T-cell (primary cell): ENCODE measurements at regions not wholly inside any gene's neighbourhood (a gene's known extent, or its start where the extent isn't known, plus 50 kb on each side); places are given as distances from the start of the nearest gene placed in this dataset.

Source experiments
- ATAC-seq, 4 experiments: fragments of 200-7000 bp in 3 of 4; fragments of 150-1000 bp in 1 of 4; cut with Tn5 transposase; replicated peaks in 1 of 4; 1 replicate in 3 of 4; 2 replicates in 1 of 4; pipeline ENCODE4 v1.10.0; 2021; ENCODE audit warnings: moderate library complexity in 3 of 4, mild to moderate bottlenecking in 2 of 4, moderate number of reproducible peaks in 1 of 4
- CTCF ChIA-PET, 2 donors: fragments of 300-600 bp; sonication (Branson Sonifier 250); formaldehyde crosslinking; loops; one replicate each; lab custom pipeline; 2022; ENCODE audit warnings: antibody characterized with exemption in 2 of 2; lab: Charles Lee
- POLR2A ChIA-PET, 2 donors: fragments of 300-600 bp; sonication (Branson Sonifier 250); formaldehyde crosslinking; loops; one replicate each; lab custom pipeline; 2022; ENCODE audit warnings: antibody characterized with exemption in 2 of 2; lab: Charles Lee
- DNase-seq, 35 experiments: peaks; one replicate each; pipeline versions ENCODE4 v3.0.0 to v3.0.0-alpha.2; 2013 to 2023
- H3K27ac ChIP-seq: one replicate; pipeline ENCODE4 v1.5.1; 2013; ENCODE audit warnings: low read length
- H3K27me3 ChIP-seq, 2 experiments: replicated peaks in 1 of 2; 1 replicate in 1 of 2; 2 replicates in 1 of 2; pipeline versions ENCODE4 v1.6.1 to v1.7.0; 2013; ENCODE audit warnings: low read length in 1 of 2, mixed read lengths in 1 of 2; ENCODE audit not compliant: control insufficient read depth in 2 of 2, insufficient read depth in 2 of 2; ENCODE audit errors: extremely low read depth in 1 of 2
- H3K36me3 ChIP-seq, 2 donors: 1 replicate in 1 of 2; 2 replicates in 1 of 2; pipeline versions ENCODE4 v1.6.1 to v1.7.0; 2013; ENCODE audit warnings: low read length in 1 of 2; ENCODE audit not compliant: control insufficient read depth in 2 of 2, insufficient read depth in 1 of 2; ENCODE audit errors: extremely low read depth in 1 of 2
- H3K4me1 ChIP-seq, 2 experiments: 1 replicate in 1 of 2; 2 replicates in 1 of 2; pipeline versions ENCODE4 v1.6.1 to v1.7.0; 2013; ENCODE audit warnings: low read length in 2 of 2, mixed read lengths in 1 of 2; ENCODE audit not compliant: insufficient read depth in 2 of 2, control insufficient read depth in 1 of 2; ENCODE audit errors: extremely low read depth in 1 of 2
- H3K4me3 ChIP-seq, 2 donors: 1 replicate in 1 of 2; 2 replicates in 1 of 2; pipeline versions ENCODE4 v1.5.1 to v1.7.0; 2013; ENCODE audit warnings: mild to moderate bottlenecking in 2 of 2, low read length in 1 of 2, moderate library complexity in 1 of 2; ENCODE audit not compliant: control insufficient read depth in 1 of 2; ENCODE audit errors: extremely low read depth in 1 of 2
- H3K9me3 ChIP-seq: 2 replicates; pipeline ENCODE4 v1.7.0; 2013
- H3K27ac Mint-ChIP-seq, 2 donors: one replicate each; pipeline ENCODE4 v1.8.0; 2020 to 2021; ENCODE audit warnings: mild to moderate bottlenecking in 2 of 2, mixed read lengths in 2 of 2
- H3K27me3 Mint-ChIP-seq, 2 donors: one replicate each; pipeline ENCODE4 v1.8.0; 2021 to 2022; ENCODE audit warnings: mixed read lengths in 2 of 2
- H3K36me3 Mint-ChIP-seq: one replicate; pipeline ENCODE4 v1.8.0; 2021; ENCODE audit warnings: mixed read lengths
- H3K4me1 Mint-ChIP-seq, 3 donors: one replicate each; pipeline ENCODE4 v1.8.0; 2020 to 2022; ENCODE audit warnings: mixed read lengths in 3 of 3, mild to moderate bottlenecking in 1 of 3
- H3K4me3 Mint-ChIP-seq, 3 donors: one replicate each; pipeline ENCODE4 v1.8.0; 2020 to 2022; ENCODE audit warnings: mild to moderate bottlenecking in 3 of 3, mixed read lengths in 3 of 3, moderate library complexity in 3 of 3
- H3K9me3 Mint-ChIP-seq, 3 donors: one replicate each; pipeline ENCODE4 v1.8.0; 2020 to 2022; ENCODE audit warnings: mixed read lengths in 3 of 3
- WGBS: methylation state at CpG from one replicate; pipeline ENCODE4 v1.1.5; 2013; ENCODE audit warnings: missing lambda C conversion rate; ENCODE audit not compliant: insufficient coverage; 5-methylcytosine and 5-hydroxymethylcytosine counted together

DNA sequence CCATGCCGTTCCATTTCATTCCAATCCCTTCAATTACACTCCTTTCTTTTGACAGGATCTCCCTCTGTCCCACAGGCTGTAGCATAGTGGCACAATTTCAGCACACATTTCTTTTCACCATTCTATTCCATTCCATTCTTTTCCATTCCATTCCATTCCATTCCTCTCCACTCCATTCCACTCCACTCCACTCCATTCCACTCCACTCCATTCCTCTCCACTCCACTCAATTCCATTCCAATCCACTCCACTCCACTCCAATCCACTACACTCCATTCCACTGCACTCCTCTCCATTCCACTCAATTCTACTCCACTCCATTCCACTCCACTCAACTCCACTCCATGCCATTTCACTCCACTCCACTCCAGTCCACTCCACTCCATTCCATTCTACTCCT, 1495.1 kb downstream of the TSPY10 start:
- ATAC-seq (no peak), DNase-seq (no peak)
- Mint-ChIP-seq H3K36me3 (peaks cover 5% of the 10 kb centered on the region), H3K4me1 (no peaks in the 10 kb centered on the region), H3K27me3 (no peaks in the 10 kb centered on the region), H3K9me3 (peaks cover 0 to 86% (median 62%) of the 10 kb centered on the region in 3 donors), H3K4me3 (no peak overlapping the region), H3K27ac (no peak overlapping the region)
- H3K27ac ChIP-seq, result no peak overlapping the region
- no peaks in the 10 kb centered on the region for H3K4me1 ChIP-seq
- ChIA-PET CTCF (no interaction called here), POLR2A (no interaction called here)
- H3K4me3 ChIP-seq, result no peak overlapping the region
- H3K27me3 ChIP-seq, result no peaks in the 10 kb centered on the region
- 67% methylated on average over 1 of the region's 1 CpG for WGBS
- no peaks in the 10 kb centered on the region for H3K9me3 ChIP-seq
- H3K36me3 ChIP-seq, result no peaks in the 10 kb centered on the region

DNA sequence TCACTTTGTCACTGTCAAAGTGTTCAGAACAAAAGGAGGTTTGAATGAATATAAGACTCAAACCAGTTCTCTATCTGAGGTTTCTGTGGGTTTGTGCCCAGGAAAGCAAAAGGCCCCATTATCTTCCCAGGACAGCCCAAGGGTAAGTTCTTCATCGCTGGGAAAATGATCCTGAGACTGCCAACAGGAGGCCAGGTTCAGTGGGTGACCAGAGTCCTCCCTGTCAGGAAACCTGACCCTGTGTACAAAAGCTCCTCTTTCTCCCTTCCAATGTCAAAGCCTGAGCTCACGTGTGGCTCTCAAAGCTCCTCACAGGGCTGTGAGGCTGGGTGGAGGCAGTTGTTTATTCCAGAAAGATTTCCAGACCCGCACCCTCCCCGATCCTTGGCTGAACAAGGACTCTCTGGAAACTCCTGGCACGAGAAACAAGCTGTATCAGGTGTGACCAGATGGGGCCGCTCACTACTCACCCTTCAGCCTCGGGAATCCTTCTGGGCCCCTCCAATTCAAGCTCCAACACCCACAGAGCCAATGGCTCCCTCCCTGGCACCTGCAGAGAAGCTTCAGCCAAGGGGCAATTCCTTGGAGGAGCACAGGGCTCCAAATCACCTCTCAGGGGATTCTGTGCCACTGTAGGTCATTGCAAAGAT, 1516.7 kb downstream of the TSPY10 start:
- POLR2A ChIA-PET, result no interaction called here
- H3K4me1 Mint-ChIP-seq, result no peaks in the 10 kb centered on the region

DNA sequence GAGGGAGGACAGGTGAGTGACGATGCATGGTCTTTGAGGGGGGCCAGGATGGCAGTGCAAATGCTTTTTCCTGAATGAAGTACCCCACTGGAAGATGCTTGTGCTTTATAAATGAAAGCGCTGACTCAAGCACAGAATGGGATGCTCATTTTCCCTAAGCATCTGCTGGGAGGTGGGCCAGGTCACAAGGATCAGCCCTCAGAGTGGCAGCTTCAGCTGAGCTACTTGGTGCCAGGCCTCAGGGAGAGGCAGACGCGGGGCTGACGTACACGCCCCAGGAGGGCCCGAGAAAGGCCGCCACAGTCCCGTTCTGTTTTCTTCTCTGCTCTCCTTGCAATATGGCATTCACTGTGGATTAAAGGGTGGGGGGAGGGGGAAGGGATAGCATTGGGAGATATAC, 1535.8 kb downstream of the TSPY10 start:
- Histone ChIP-seq H3K36me3 (no peaks in the 10 kb centered on the region), H3K4me1 (no peaks in the 10 kb centered on the region), H3K4me3 (no peak overlapping the region), H3K27me3 (no peaks in the 10 kb centered on the region), H3K27ac (no peak overlapping the region), H3K9me3 (no peaks in the 10 kb centered on the region)
- Mint-ChIP-seq H3K4me1 (no peaks in the 10 kb centered on the region), H3K4me3 (no peak overlapping the region), H3K36me3 (no peaks in the 10 kb centered on the region), H3K9me3 (peaks cover 0 to 7% (median 0%) of the 10 kb centered on the region in 3 donors), H3K27ac (no peak overlapping the region), H3K27me3 (no peaks in the 10 kb centered on the region)
- ATAC-seq, result no peak
- WGBS, result 50% methylated on average over 2 of the region's 9 CpGs
- POLR2A ChIA-PET, result no interaction called here
- CTCF ChIA-PET, result no interaction called here
- no peak for DNase-seq

More for the DNA sequence above, 1516.7 kb downstream of the TSPY10 start:
- Histone ChIP-seq H3K27ac (no peak overlapping the region), H3K9me3 (no peaks in the 10 kb centered on the region), H3K27me3 (no peaks in the 10 kb centered on the region), H3K4me3 (no peak overlapping the region), H3K4me1 (no peaks in the 10 kb centered on the region), H3K36me3 (no peaks in the 10 kb centered on the region)
- H3K36me3 Mint-ChIP-seq, result no peaks in the 10 kb centered on the region
- WGBS, result 69% methylated on average over 4 of the region's 7 CpGs
- no peak overlapping the region for H3K4me3 Mint-ChIP-seq
- CTCF ChIA-PET, result no interaction called here
- H3K27me3 Mint-ChIP-seq, result no peaks in the 10 kb centered on the region
- ATAC-seq (no peak), DNase-seq (no peak)
- H3K27ac Mint-ChIP-seq, result no peak overlapping the region
- H3K9me3 Mint-ChIP-seq, result peaks cover 2 to 25% (median 17%) of the 10 kb centered on the region in 3 donors

DNA sequence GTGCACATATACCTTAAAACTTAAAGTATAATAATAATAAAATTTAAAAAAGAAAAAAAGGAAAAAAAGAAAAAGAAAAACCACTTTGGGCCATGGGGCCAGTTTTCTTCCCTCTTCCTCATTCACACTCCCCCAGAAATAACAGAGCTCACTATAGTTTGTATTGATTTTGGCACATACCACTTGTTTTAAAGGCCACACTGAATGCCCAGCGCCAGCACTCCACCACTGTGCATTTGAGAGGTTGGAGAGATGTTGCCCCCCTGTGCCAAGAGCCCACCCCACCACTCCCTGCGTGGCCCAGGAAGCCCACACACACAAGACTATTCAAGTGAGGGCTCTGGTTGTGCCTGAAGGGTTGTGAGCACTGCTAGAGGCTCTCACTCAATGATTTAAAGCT, 1536.3 kb downstream of the TSPY10 start:
- Mint-ChIP-seq H3K27ac (no peak overlapping the region), H3K27me3 (no peaks in the 10 kb centered on the region), H3K4me1 (no peaks in the 10 kb centered on the region), H3K4me3 (no peak overlapping the region), H3K9me3 (peaks cover 0 to 7% (median 0%) of the 10 kb centered on the region in 3 donors), H3K36me3 (no peaks in the 10 kb centered on the region)
- WGBS, result no CpG with 5 or more reads among the region's 2 CpGs
- H3K27ac ChIP-seq, result no peak overlapping the region
- H3K4me3 ChIP-seq, result no peak overlapping the region
- H3K36me3 ChIP-seq, result no peaks in the 10 kb centered on the region
- H3K4me1 ChIP-seq, result no peaks in the 10 kb centered on the region
- H3K9me3 ChIP-seq, result no peaks in the 10 kb centered on the region
- ATAC-seq (no peak), DNase-seq (no peak)
- ChIA-PET POLR2A (no interaction called here), CTCF (no interaction called here)
- no peaks in the 10 kb centered on the region for H3K27me3 ChIP-seq

DNA sequence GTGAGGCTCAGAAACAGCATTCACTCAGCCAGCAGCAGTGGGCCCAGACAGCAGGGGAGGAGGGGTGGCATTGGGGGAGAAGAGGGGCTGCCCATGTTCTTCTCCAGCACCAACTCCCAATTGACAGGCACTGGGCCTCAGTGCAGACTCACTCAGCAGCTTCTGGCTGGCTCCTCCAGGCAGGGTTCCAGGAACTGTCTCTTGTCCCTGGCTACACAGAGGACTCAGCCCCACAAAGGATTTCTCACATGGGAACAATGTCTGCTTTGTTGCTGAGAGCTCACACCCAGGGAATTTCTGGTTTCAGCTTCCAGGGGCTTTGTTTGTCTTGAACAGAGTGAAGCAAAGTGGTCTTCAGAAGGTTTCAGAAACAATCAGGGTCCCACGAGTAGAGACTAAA, 1536.7 kb downstream of the TSPY10 start:
- Histone ChIP-seq H3K4me3 (no peak overlapping the region), H3K9me3 (no peaks in the 10 kb centered on the region), H3K27me3 (no peaks in the 10 kb centered on the region), H3K27ac (no peak overlapping the region), H3K36me3 (no peaks in the 10 kb centered on the region), H3K4me1 (no peaks in the 10 kb centered on the region)
- no peak overlapping the region for H3K4me3 Mint-ChIP-seq
- no peaks in the 10 kb centered on the region for H3K27me3 Mint-ChIP-seq
- ATAC-seq (no peak), DNase-seq (no peak)
- WGBS, result no CpG with 5 or more reads among the region's 1 CpG
- H3K4me1 Mint-ChIP-seq, result no peaks in the 10 kb centered on the region
- H3K9me3 Mint-ChIP-seq, result peaks cover 0 to 7% (median 0%) of the 10 kb centered on the region in 3 donors
- POLR2A ChIA-PET, result no interaction called here
- H3K27ac Mint-ChIP-seq, result no peak overlapping the region
- CTCF ChIA-PET, result no interaction called here
- no peaks in the 10 kb centered on the region for H3K36me3 Mint-ChIP-seq

DNA sequence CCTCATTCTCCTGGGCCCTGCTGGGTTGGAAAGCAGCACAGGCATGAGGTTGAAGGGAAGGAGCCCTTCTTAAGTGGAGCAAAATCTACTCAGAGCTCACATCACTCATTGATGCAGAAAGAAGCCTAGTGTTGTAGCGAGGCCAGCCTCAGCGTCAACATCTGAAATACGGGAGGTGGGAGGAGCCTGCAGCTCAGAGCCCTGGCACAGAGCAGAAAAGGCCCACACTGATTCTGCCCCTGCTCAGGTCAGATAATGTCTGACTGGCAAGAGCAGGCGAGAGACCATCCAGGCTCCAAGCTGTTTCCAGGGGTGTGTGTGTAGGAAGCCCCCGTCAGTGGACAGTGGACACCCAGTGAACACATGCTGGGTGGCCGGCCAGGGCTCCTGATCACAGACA, 1541.6 kb downstream of the TSPY10 start:
- Mint-ChIP-seq H3K27ac (no peak overlapping the region), H3K9me3 (peaks cover 0 to 7% (median 0%) of the 10 kb centered on the region in 3 donors), H3K36me3 (no peaks in the 10 kb centered on the region), H3K4me1 (no peaks in the 10 kb centered on the region), H3K4me3 (no peak overlapping the region), H3K27me3 (no peaks in the 10 kb centered on the region)
- ChIA-PET POLR2A (no interaction called here), CTCF (no interaction called here)
- H3K4me3 ChIP-seq, result no peak overlapping the region
- H3K27ac ChIP-seq, result no peak overlapping the region
- 100% methylated on average over 1 of the region's 6 CpGs for WGBS
- no peak for ATAC-seq
- no peaks in the 10 kb centered on the region for H3K36me3 ChIP-seq
- DNase-seq, result no peak
- H3K9me3 ChIP-seq, result no peaks in the 10 kb centered on the region
- H3K4me1 ChIP-seq, result no peaks in the 10 kb centered on the region
- no peaks in the 10 kb centered on the region for H3K27me3 ChIP-seq
